GM12864 (cell line): ENCODE measurements at regions not wholly inside any gene's neighbourhood (a gene's known extent, or its start where the extent isn't known, plus 50 kb on each side); places are given as distances from the start of the nearest gene placed in this dataset.

Source experiments
- DNase-seq: peaks from one replicate; pipeline ENCODE4 v3.0.0-alpha.2; 2011; ENCODE audit warnings: low read depth
- H3K4me3 ChIP-seq: 2 replicates; pipeline ENCODE4 v1.5.1; 2011; ENCODE audit warnings: mild to moderate bottlenecking, low read depth, low read length, control low read depth
- TF ChIP-seq, protein P1 (sequence below): IDR thresholded peaks from 2 replicates; pipeline ENCODE4 v1.5.1; 2011; ENCODE audit warnings: low read depth, mild to moderate bottlenecking, moderate library complexity, low read length, control low read depth, inconsistent platforms; ENCODE audit errors: missing control alignments

DNA sequence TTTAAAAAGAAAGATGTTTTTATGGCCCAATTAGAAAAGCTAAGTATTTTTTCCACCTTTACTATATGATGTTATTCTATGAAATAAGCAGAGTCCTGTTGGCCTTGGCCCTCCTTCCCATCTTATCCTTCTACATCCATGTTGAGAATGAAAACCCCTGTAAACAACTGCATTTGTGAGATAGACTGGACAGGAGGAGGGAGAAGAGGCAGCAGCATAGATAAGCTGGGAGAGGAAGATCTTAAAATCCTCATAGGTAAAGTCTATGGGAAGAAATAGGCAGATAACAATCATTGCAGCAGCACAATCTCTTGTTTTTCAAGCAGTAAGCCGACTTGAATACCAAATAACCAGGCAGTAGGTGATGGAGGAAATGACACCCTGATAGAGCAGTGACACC is 207.6 kb upstream of the PARD3B start:
- TF ChIP-seq, protein P1, sequence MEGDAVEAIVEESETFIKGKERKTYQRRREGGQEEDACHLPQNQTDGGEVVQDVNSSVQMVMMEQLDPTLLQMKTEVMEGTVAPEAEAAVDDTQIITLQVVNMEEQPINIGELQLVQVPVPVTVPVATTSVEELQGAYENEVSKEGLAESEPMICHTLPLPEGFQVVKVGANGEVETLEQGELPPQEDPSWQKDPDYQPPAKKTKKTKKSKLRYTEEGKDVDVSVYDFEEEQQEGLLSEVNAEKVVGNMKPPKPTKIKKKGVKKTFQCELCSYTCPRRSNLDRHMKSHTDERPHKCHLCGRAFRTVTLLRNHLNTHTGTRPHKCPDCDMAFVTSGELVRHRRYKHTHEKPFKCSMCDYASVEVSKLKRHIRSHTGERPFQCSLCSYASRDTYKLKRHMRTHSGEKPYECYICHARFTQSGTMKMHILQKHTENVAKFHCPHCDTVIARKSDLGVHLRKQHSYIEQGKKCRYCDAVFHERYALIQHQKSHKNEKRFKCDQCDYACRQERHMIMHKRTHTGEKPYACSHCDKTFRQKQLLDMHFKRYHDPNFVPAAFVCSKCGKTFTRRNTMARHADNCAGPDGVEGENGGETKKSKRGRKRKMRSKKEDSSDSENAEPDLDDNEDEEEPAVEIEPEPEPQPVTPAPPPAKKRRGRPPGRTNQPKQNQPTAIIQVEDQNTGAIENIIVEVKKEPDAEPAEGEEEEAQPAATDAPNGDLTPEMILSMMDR: no peak
- no peak for DNase-seq
- no peak overlapping the region for H3K4me3 ChIP-seq

DNA sequence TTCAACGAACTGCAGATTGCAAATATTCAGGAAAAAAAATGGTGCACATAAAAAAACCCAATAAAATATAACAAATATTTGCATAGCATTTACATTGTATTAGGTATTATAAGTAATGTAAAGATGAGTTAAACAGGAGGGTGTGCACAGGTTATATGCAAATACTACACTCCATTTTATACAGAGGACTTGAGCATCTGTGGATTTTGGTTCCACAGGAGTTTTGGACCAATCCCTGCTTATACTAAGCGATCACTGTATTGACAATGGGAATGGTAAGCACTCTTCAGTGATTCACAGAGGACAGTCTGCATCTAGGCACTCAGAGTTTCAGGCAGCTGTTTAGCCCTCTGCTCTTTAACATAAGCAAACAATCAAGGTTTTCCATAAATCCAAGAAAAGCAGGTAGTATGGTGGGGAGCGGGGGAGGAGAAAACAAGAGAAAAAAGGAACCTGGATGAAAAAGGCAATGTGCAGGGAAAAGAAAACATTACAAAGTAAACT is 206.0 kb upstream of the PARD3B start:
- DNase-seq: no peak
- no peak overlapping the region for H3K4me3 ChIP-seq
- TF ChIP-seq, protein P1: no peak

DNA sequence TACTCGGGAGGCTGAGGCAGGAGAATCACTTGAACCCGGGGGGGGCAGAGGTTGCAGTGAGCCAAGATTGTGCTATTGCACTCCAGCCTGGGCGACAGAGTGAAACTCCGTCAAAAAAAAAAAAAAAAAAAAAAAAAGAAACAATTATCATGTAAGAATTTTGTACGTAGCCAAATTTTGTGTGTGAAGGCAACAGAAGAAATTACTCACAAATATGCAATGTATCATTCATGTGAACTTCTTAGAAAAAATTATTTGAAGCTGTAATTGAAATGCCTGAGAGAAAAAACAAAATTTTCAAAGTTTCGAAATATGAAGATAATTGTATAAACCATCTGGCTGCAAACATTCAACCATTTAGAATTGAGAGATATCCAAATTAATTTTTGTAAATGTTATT is 204.8 kb upstream of the PARD3B start:
- TF ChIP-seq, protein P1: no peak
- no peak for DNase-seq
- no peak overlapping the region for H3K4me3 ChIP-seq

DNA sequence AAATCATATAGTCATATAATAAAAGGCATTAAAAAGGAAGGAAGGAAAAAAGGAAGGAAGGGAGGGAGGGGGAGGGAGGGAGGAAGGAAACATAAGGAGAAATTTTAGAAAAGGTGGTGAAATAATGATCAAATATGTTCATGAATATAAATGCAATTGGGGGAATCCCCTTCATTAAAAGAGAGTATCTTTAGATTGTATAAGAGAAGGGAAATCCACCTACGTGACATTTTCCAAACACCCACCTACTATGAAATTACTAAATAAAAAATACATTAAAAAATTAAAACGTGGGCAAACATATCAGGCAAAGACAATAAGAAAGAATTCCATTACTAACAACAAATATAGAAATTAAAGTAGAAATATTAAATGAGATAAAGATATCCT is 203.4 kb upstream of the PARD3B start:
- DNase-seq: no peak
- TF ChIP-seq, protein P1: no peak
- H3K4me3 ChIP-seq: no peak overlapping the region

DNA sequence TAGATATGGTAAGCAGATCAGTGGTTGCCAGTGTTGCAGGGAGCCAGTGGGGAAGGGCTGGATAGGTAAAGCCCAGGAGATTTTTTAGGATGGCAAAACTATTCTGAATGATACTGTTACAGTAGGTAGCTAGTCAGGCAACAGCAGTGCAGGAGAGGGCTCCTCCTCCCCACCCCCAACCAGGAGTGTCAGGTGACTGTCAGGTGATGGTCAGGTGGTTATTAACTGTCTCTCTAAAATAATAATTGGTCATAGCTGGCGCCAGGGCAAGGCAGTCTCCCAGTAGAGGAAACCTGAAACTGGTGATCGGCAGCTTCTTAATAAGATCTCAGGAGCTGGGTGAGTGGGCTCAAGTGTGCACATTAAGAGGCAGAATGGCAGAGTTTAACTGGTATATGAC is 201.6 kb upstream of the PARD3B start:
- DNase-seq: no peak

DNA sequence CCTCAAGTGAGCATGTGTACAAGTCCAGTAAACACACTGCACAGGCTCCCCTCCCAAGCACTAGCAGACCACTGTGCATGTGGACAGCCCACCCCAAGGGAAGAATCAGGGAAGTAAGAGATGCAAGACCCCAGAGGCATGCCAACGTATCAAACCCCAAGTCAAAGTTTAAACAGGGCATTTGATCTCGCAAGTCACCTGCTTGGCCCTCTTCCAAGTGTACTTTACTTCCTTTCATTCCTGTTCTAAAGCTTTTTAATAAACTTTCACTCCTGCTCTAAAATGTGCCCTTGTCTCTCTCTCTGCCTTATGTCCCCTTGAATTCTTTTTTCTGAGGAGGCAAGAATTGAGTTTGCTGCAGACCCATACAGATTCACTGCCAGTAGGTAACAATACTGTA is 201.2 kb upstream of the PARD3B start:
- TF ChIP-seq, protein P1: no peak
- no peak for DNase-seq

More for the DNA sequence above, 201.6 kb upstream of the PARD3B start:
- TF ChIP-seq, protein P1: no peak
- H3K4me3 ChIP-seq: no peak overlapping the region

DNA sequence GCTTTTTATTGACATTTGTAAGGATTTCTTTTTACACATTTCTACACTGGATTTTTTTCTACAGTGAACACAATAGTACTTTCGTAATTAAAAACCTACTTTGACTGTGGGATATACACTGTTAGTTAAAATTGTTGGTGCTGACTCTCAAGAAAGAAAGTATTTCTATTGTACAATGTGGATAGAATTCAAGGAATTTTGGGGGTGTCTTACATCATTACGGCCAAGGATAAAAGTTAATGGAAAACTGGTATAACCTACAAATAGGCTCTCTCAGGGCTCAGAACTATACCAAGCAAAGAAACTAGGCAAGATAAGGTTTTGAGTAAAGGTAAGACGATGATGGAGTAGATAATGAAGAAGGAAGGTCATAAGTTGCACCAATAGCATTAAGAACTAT is 198.4 kb upstream of the PARD3B start:
- TF ChIP-seq, protein P1: no peak
- DNase-seq: no peak

More for the DNA sequence above, 201.2 kb upstream of the PARD3B start:
- H3K4me3 ChIP-seq: no peak overlapping the region

More for the DNA sequence above, 198.4 kb upstream of the PARD3B start:
- H3K4me3 ChIP-seq: no peak overlapping the region
